ENCODE measurements at regions not wholly inside any gene's neighbourhood (a gene's known extent, or its start where the extent isn't known, plus 50 kb on each side); places are given as distances from the start of the nearest gene placed in this dataset.
"Not testable (repeated sequence)": the region's sequence is repeated elsewhere in the genome, so short reads cannot be mapped to it uniquely, and the experiment has no call there.

GRCh38 chr17:20852990-20853370 lies 189.8 kb downstream of the USP22 start:
- no peak for TF ChIP-seq CTCF (conservative IDR thresholded peaks at IDR 0.05)
- TF ChIP-seq ZFX (IDR thresholded peaks at IDR 0.05): no peak
- H3K27ac ChIP-seq: no peak overlapping the region

- not testable (repeated sequence) for H3K27ac ChIP-seq
These were observed 186.8 kb downstream of the USP22 start for GRCh38 chr17:20855910-20856470.

GRCh38 chr17:20866444-20867209 lies 176.2 kb downstream of the USP22 start:
- not testable (repeated sequence) for H3K27ac ChIP-seq

- not testable (repeated sequence) for H3K27ac ChIP-seq
These were observed 175.3 kb downstream of the USP22 start for GRCh38 chr17:20867436-20867937.

- not testable (repeated sequence) for H3K27ac ChIP-seq
These were observed 174.7 kb downstream of the USP22 start for GRCh38 chr17:20867938-20868661.

- not testable (repeated sequence) for H3K27ac ChIP-seq
These were observed 174.2 kb downstream of the USP22 start for GRCh38 chr17:20868662-20869007.

- H3K27ac ChIP-seq: not testable (repeated sequence)
These were observed 169.6 kb downstream of the USP22 start for GRCh38 chr17:20873173-20873572.

GRCh38 chr17:20873688-20874328 lies 169.0 kb downstream of the USP22 start:
- not testable (repeated sequence) for H3K27ac ChIP-seq

GRCh38 chr17:20877384-20877783 lies 165.4 kb downstream of the USP22 start:
- H3K27ac ChIP-seq: not testable (repeated sequence)

GRCh38 chr17:20890338-20890737 lies 152.5 kb downstream of the USP22 start:
- TF ChIP-seq ZFX (IDR thresholded peaks at IDR 0.05) (no peak), CTCF (conservative IDR thresholded peaks at IDR 0.05) (no peak)
- H3K27ac ChIP-seq: no peak overlapping the region

- not testable (repeated sequence) for H3K27ac ChIP-seq
These were observed 147.4 kb downstream of the USP22 start for GRCh38 chr17:20895426-20895825.

GRCh38 chr17:20896153-20896649 lies 146.6 kb downstream of the USP22 start:
- H3K27ac ChIP-seq: no peak overlapping the region

GRCh38 chr17:20898726-20899125 lies 144.1 kb downstream of the USP22 start:
- H3K27ac ChIP-seq: not testable (repeated sequence)

More at GRCh38 chr17:20896153-20896649, 146.6 kb downstream of the USP22 start:
- no peak for TF ChIP-seq ZFX (IDR thresholded peaks at IDR 0.05)
- TF ChIP-seq CTCF (conservative IDR thresholded peaks at IDR 0.05): no peak

GRCh38 chr17:20902496-20902895 lies 140.3 kb downstream of the USP22 start:
- not testable (repeated sequence) for H3K27ac ChIP-seq

GRCh38 chr17:20903549-20903948 lies 139.3 kb downstream of the USP22 start:
- H3K27ac ChIP-seq: not testable (repeated sequence)
